ENCODE measurements at regions not wholly inside any gene's neighbourhood (a gene's known extent, or its start where the extent isn't known, plus 50 kb on each side); places are given as distances from the start of the nearest gene placed in this dataset.

- H3K9me3 ChIP-seq (ENCODE audit: low read depth) = no peaks in the 10 kb centered on the region
- H3K4me1 ChIP-seq (ENCODE audit: low read depth) = no peaks in the 10 kb centered on the region
- TF ChIP-seq CTCF (IDR thresholded peaks at IDR 0.05; ENCODE audit: low read depth, low read length) = no peak
- peak in 1 of 2 donors; percentile 19 for DNase-seq (ENCODE audit: low read depth in 1 of 2, low spot score in 1 of 2)
- no peaks in the 10 kb centered on the region for H3K36me3 ChIP-seq
- no peaks in the 10 kb centered on the region for H3K27me3 ChIP-seq
- H3K27ac ChIP-seq = no peak overlapping the region
- H3K4me3 ChIP-seq = no peak overlapping the region
Measured at GRCh38 chr10:2232479-2232878, 495.2 kb upstream of the ADARB2 start.

GRCh38 chr10:2230478-2230877 is 493.2 kb upstream of the ADARB2 start:
- Histone ChIP-seq H3K4me1 (ENCODE audit: low read depth) (no peaks in the 10 kb centered on the region), H3K27ac (no peak overlapping the region), H3K9me3 (ENCODE audit: low read depth) (no peaks in the 10 kb centered on the region), H3K4me3 (no peak overlapping the region), H3K27me3 (no peaks in the 10 kb centered on the region), H3K36me3 (no peaks in the 10 kb centered on the region)
- no peak for TF ChIP-seq CTCF (IDR thresholded peaks at IDR 0.05; ENCODE audit: low read depth, low read length)
- no peak for DNase-seq (ENCODE audit: low read depth in 1 of 2, low spot score in 1 of 2)

- H3K4me1 ChIP-seq (ENCODE audit: low read depth) = no peaks in the 10 kb centered on the region
- H3K27me3 ChIP-seq = no peaks in the 10 kb centered on the region
- no peak for DNase-seq (ENCODE audit: low read depth in 1 of 2, low spot score in 1 of 2)
- no peak overlapping the region for H3K27ac ChIP-seq
- no peak for TF ChIP-seq CTCF (IDR thresholded peaks at IDR 0.05; ENCODE audit: low read depth, low read length)
- H3K36me3 ChIP-seq = no peaks in the 10 kb centered on the region
- H3K9me3 ChIP-seq (ENCODE audit: low read depth) = no peaks in the 10 kb centered on the region
- H3K4me3 ChIP-seq = no peak overlapping the region
Measured at GRCh38 chr10:2228320-2228901, 491.1 kb upstream of the ADARB2 start.

GRCh38 chr10:2225609-2226008 is 488.3 kb upstream of the ADARB2 start:
- Histone ChIP-seq H3K4me1 (ENCODE audit: low read depth) (no peaks in the 10 kb centered on the region), H3K9me3 (ENCODE audit: low read depth) (no peaks in the 10 kb centered on the region), H3K36me3 (no peaks in the 10 kb centered on the region), H3K4me3 (no peak overlapping the region), H3K27me3 (no peaks in the 10 kb centered on the region), H3K27ac (no peak overlapping the region)
- DNase-seq (ENCODE audit: low read depth in 1 of 2, low spot score in 1 of 2) = no peak
- no peak for TF ChIP-seq CTCF (IDR thresholded peaks at IDR 0.05; ENCODE audit: low read depth, low read length)

- Histone ChIP-seq H3K27me3 (no peaks in the 10 kb centered on the region), H3K27ac (no peak overlapping the region), H3K4me1 (ENCODE audit: low read depth) (no peaks in the 10 kb centered on the region), H3K4me3 (no peak overlapping the region), H3K36me3 (no peaks in the 10 kb centered on the region), H3K9me3 (ENCODE audit: low read depth) (no peaks in the 10 kb centered on the region)
- DNase-seq (ENCODE audit: low read depth in 1 of 2, low spot score in 1 of 2) = no peak
- no peak for TF ChIP-seq CTCF (IDR thresholded peaks at IDR 0.05; ENCODE audit: low read depth, low read length)
Measured at GRCh38 chr10:2223548-2224320, 486.4 kb upstream of the ADARB2 start.

Measured in cardiac muscle cell (in vitro differentiated cells and primary cell).